ENCODE measurements at regions not wholly inside any gene's neighbourhood (a gene's known extent, or its start where the extent isn't known, plus 50 kb on each side); places are given as distances from the start of the nearest gene placed in this dataset.

- ChIA-PET CTCF (interaction anchor here (0.6 to 2.7 kb wide), 28 partner anchors 8 to 217 kb away, joined by 3 to 26 read pairs (median 4); no protein-coding TSS in a partner anchor), POLR2A (interaction anchor here (0.5 to 1.0 kb wide), 6 partner anchors 13 to 75 kb away, joined by 3 to 4 read pairs (median 3); no protein-coding TSS in a partner anchor)
- peak; percentile 67 for DNase-seq (ENCODE audit: low spot score)
- H3K27ac Mint-ChIP-seq: peak overlapping the region; percentile 73; the same call in 1 of the 2 replicates
- H3K4me3 Mint-ChIP-seq: no peak overlapping the region
- TF ChIP-seq RORB (CRISPR knock-in tag; IDR thresholded peaks at IDR 0.05) (no peak), TEAD1 (CRISPR knock-in tag; IDR thresholded peaks at IDR 0.05) (no peak), ELF4 (CRISPR knock-in tag; IDR thresholded peaks at IDR 0.05; ENCODE audit: low read depth) (no peak), FOXJ3 (CRISPR knock-in tag; IDR thresholded peaks at IDR 0.05; ENCODE audit: borderline replicate concordance) (no peak), CREM (CRISPR knock-in tag; IDR thresholded peaks at IDR 0.05) (no peak), FOXK1 (CRISPR knock-in tag; IDR thresholded peaks at IDR 0.05) (no peak), NFE2L1 (CRISPR knock-in tag; IDR thresholded peaks at IDR 0.05) (no peak), IRF2 (CRISPR knock-in tag; IDR thresholded peaks at IDR 0.05; ENCODE audit: borderline replicate concordance, low read depth) (no peak), ZMAT4 (CRISPR knock-in tag; IDR thresholded peaks at IDR 0.05) (no peak)
- TF ChIP-seq, protein P1, sequence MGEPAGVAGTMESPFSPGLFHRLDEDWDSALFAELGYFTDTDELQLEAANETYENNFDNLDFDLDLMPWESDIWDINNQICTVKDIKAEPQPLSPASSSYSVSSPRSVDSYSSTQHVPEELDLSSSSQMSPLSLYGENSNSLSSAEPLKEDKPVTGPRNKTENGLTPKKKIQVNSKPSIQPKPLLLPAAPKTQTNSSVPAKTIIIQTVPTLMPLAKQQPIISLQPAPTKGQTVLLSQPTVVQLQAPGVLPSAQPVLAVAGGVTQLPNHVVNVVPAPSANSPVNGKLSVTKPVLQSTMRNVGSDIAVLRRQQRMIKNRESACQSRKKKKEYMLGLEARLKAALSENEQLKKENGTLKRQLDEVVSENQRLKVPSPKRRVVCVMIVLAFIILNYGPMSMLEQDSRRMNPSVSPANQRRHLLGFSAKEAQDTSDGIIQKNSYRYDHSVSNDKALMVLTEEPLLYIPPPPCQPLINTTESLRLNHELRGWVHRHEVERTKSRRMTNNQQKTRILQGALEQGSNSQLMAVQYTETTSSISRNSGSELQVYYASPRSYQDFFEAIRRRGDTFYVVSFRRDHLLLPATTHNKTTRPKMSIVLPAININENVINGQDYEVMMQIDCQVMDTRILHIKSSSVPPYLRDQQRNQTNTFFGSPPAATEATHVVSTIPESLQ (CRISPR knock-in tag; IDR thresholded peaks at IDR 0.05): no peak
- H3K36me3 Mint-ChIP-seq: peaks cover 6% of the 10 kb centered on the region
- H3K4me1 Mint-ChIP-seq: peaks cover 28% of the 10 kb centered on the region
- H3K27me3 Mint-ChIP-seq (ENCODE audit: low read depth): no peaks in the 10 kb centered on the region
- H3K9me3 Mint-ChIP-seq: no peaks in the 10 kb centered on the region
- ATAC-seq: peak; percentile 84
Observed at GRCh38 chr17:77400445-77400870, 259.7 kb downstream of the SEC14L1 start.

- H3K4me1 Mint-ChIP-seq: peaks cover 27% of the 10 kb centered on the region
- CTCF ChIA-PET: interaction anchor here (0.7 to 2.3 kb wide), 3 partner anchors 10 to 26 kb away, joined by 3 to 20 read pairs (median 3); no protein-coding TSS in a partner anchor
- no peak for TF ChIP-seq GABPB1 (CRISPR knock-in tag; IDR thresholded peaks at IDR 0.05)
- TF ChIP-seq SMAD3 (CRISPR knock-in tag; IDR thresholded peaks at IDR 0.05; ENCODE audit: borderline replicate concordance): no peak
- TF ChIP-seq GTF2I (CRISPR knock-in tag; conservative IDR thresholded peaks at IDR 0.05): no peak
- TF ChIP-seq, protein P2, sequence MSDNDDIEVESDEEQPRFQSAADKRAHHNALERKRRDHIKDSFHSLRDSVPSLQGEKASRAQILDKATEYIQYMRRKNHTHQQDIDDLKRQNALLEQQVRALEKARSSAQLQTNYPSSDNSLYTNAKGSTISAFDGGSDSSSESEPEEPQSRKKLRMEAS (CRISPR knock-in tag; IDR thresholded peaks at IDR 0.05): no peak
- TF ChIP-seq, protein P3, sequence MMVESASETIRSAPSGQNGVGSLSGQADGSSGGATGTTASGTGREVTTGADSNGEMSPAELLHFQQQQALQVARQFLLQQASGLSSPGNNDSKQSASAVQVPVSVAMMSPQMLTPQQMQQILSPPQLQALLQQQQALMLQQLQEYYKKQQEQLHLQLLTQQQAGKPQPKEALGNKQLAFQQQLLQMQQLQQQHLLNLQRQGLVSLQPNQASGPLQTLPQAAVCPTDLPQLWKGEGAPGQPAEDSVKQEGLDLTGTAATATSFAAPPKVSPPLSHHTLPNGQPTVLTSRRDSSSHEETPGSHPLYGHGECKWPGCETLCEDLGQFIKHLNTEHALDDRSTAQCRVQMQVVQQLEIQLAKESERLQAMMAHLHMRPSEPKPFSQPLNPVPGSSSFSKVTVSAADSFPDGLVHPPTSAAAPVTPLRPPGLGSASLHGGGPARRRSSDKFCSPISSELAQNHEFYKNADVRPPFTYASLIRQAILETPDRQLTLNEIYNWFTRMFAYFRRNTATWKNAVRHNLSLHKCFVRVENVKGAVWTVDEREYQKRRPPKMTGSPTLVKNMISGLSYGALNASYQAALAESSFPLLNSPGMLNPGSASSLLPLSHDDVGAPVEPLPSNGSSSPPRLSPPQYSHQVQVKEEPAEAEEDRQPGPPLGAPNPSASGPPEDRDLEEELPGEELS (CRISPR knock-in tag; IDR thresholded peaks at IDR 0.05): no peak
- no peak for TF ChIP-seq FOXJ3 (CRISPR knock-in tag; IDR thresholded peaks at IDR 0.05; ENCODE audit: borderline replicate concordance)
- TF ChIP-seq, protein P1 (CRISPR knock-in tag; IDR thresholded peaks at IDR 0.05): no peak
- TF ChIP-seq NFE2L1 (CRISPR knock-in tag; IDR thresholded peaks at IDR 0.05): no peak
- no peak overlapping the region for H3K27ac Mint-ChIP-seq
- ATAC-seq: no peak
- H3K4me3 Mint-ChIP-seq: no peak overlapping the region
- POLR2A ChIA-PET: no interaction called here
- H3K36me3 Mint-ChIP-seq: peaks cover 6% of the 10 kb centered on the region
- H3K27me3 Mint-ChIP-seq (ENCODE audit: low read depth): no peaks in the 10 kb centered on the region
- DNase-seq (ENCODE audit: low spot score): no peak
- H3K9me3 Mint-ChIP-seq: no peaks in the 10 kb centered on the region
Observed at GRCh38 chr17:77402159-77402731, 261.5 kb downstream of the SEC14L1 start.

GRCh38 chr17:77403854-77404253 lies 263.1 kb downstream of the SEC14L1 start:
- ATAC-seq: no peak
- no peak for DNase-seq (ENCODE audit: low spot score)
- H3K9me3 Mint-ChIP-seq: no peaks in the 10 kb centered on the region
- peaks cover 35% of the 10 kb centered on the region for H3K4me1 Mint-ChIP-seq
- ChIA-PET POLR2A (no interaction called here), CTCF (no interaction called here)
- no peak overlapping the region for H3K4me3 Mint-ChIP-seq
- H3K27ac Mint-ChIP-seq: peak overlapping the region; percentile 51; the same call in 1 of the 2 replicates
- no peaks in the 10 kb centered on the region for H3K27me3 Mint-ChIP-seq (ENCODE audit: low read depth)
- H3K36me3 Mint-ChIP-seq: peaks cover 4% of the 10 kb centered on the region
- TF ChIP-seq OVOL2 (CRISPR knock-in tag; IDR thresholded peaks at IDR 0.05; ENCODE audit: borderline replicate concordance) (no peak), ZNF138 (CRISPR knock-in tag; conservative IDR thresholded peaks at IDR 0.05) (no peak)

All from WTC11 (cell line).